Gastroesophageal sphincter (tissue), 4 donors: ENCODE measurements at regions not wholly inside any gene's neighbourhood (a gene's known extent, or its start where the extent isn't known, plus 50 kb on each side); places are given as distances from the start of the nearest gene placed in this dataset.
A peak's percentile ranks its signal among the peaks of the same experiment; 100 is the strongest.
"Not testable (repeated sequence)": the region's sequence is repeated elsewhere in the genome, so short reads cannot be mapped to it uniquely, and the experiment has no call there.

Experiments used
- ATAC-seq: fragments of 150-250 bp; one replicate; pipeline ENCODE4 v1.9.1; 2016; ENCODE audit warnings: mild to moderate bottlenecking, moderate library complexity
- H3K27ac ChIP-seq, 4 donors: fragments of 200-600 bp; sonication (generic) in 3 of 4; 1 replicate in 3 of 4; 2 replicates in 1 of 4; pipeline ENCODE4 v1.5.1; 2016 to 2019
- H3K27me3 ChIP-seq: fragments of 200-600 bp; sonication (generic); one replicate; pipeline ENCODE4 v1.5.1; 2019
- H3K36me3 ChIP-seq, 2 donors: fragments of 200-600 bp; sonication (generic); one replicate each; pipeline ENCODE4 v1.5.1; 2019; ENCODE audit warnings: control low read depth in 1 of 2
- H3K4me1 ChIP-seq, 3 donors: fragments of 200-600 bp; sonication (generic); 1 replicate in 2 of 3; 2 replicates in 1 of 3; pipeline ENCODE4 v1.5.1; 2016 to 2019; ENCODE audit warnings: control low read depth in 2 of 3
- H3K4me3 ChIP-seq, 2 donors: fragments of 200-600 bp; sonication (generic); one replicate each; pipeline ENCODE4 v1.5.1; 2019; ENCODE audit warnings: mild to moderate bottlenecking in 1 of 2, moderate library complexity in 1 of 2
- H3K9me3 ChIP-seq, 3 donors: fragments of 200-600 bp; sonication (generic); one replicate each; pipeline ENCODE4 v1.5.1; 2017 to 2019; ENCODE audit warnings: control low read depth in 2 of 3
- WGBS, 2 donors: methylation state at CpG; one replicate each; pipeline ENCODE4 v1.1.5; 2018; ENCODE audit warnings: low coverage in 1 of 2; 5-methylcytosine and 5-hydroxymethylcytosine counted together
- TF ChIP-seq, protein P1 (sequence below), 4 experiments: fragments of 200-600 bp in 2 of 4; fragments of 450-650 bp in 2 of 4; sonication (generic) in 1 of 4; IDR thresholded peaks; one replicate each; pipeline ENCODE4 v1.5.1; 2017 to 2019; ENCODE audit warnings: antibody characterized with exemption in 4 of 4, mild to moderate bottlenecking in 2 of 4, moderate library complexity in 2 of 4

GRCh38 chr1:206380791-206381610, 89.3 kb upstream of the IKBKE start:
- ATAC-seq: peak; percentile 80
- peak overlapping the region in 3 of 4 donors; percentile 24 to 60 (median 51) for H3K27ac ChIP-seq
- not testable (repeated sequence) for H3K4me1 ChIP-seq, H3K9me3 ChIP-seq, H3K36me3 ChIP-seq, H3K4me3 ChIP-seq, H3K27me3 ChIP-seq
- 60% methylated on average over 1 of the region's 7 CpGs; no CpG with 5 or more reads in 1 of the 2 donors for WGBS, 2 donors

DNA sequence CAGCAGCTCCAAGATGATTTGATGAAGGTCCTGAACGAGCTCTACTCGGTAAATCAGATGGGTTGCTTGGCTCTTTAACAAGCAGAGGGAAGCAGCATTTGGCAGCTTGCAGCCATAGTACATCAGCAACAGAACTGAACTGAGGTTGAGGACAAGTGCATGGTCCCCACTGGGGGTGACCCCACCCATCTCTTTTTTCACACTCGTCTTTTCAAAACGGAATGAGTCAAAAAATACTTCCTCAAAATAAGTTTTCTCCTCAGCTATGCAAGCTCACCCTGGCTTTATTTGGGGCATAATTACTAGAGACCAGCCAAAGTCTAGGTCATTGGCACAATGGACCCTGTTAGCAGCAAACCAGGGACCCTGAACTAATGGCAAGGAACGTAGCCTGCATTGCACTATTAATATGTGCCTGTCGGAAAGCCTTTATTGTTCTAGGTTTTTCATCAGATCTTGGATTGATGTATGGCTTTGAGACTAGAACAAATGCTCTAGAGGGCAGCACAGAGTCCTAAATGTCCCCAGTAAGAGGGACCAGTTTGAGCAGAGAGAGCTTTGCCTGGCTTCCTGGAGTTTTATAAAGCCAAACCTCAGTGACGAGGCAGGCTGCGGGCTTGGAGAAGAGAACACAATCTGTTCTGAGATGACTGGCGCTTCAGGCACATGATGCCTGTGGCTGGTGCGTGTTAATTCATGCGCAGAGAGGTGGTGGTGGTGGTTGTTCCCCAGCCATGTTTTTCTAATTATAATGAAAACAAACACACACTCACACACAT, 86.1 kb upstream of the IKBKE start:
- not testable (repeated sequence) for H3K9me3 ChIP-seq, H3K36me3 ChIP-seq, H3K27me3 ChIP-seq, H3K4me1 ChIP-seq, H3K4me3 ChIP-seq
- ATAC-seq: peak; percentile 36
- 67 to 80% methylated on average over 2 of the region's 11 CpGs for WGBS, 2 donors
- peak overlapping the region in 2 of 4 donors; percentile 10 to 32 for H3K27ac ChIP-seq
- TF ChIP-seq, protein P1, sequence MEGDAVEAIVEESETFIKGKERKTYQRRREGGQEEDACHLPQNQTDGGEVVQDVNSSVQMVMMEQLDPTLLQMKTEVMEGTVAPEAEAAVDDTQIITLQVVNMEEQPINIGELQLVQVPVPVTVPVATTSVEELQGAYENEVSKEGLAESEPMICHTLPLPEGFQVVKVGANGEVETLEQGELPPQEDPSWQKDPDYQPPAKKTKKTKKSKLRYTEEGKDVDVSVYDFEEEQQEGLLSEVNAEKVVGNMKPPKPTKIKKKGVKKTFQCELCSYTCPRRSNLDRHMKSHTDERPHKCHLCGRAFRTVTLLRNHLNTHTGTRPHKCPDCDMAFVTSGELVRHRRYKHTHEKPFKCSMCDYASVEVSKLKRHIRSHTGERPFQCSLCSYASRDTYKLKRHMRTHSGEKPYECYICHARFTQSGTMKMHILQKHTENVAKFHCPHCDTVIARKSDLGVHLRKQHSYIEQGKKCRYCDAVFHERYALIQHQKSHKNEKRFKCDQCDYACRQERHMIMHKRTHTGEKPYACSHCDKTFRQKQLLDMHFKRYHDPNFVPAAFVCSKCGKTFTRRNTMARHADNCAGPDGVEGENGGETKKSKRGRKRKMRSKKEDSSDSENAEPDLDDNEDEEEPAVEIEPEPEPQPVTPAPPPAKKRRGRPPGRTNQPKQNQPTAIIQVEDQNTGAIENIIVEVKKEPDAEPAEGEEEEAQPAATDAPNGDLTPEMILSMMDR (IDR thresholded peaks at IDR 0.05): peak in 1 of 4 experiments; percentile 27

DNA sequence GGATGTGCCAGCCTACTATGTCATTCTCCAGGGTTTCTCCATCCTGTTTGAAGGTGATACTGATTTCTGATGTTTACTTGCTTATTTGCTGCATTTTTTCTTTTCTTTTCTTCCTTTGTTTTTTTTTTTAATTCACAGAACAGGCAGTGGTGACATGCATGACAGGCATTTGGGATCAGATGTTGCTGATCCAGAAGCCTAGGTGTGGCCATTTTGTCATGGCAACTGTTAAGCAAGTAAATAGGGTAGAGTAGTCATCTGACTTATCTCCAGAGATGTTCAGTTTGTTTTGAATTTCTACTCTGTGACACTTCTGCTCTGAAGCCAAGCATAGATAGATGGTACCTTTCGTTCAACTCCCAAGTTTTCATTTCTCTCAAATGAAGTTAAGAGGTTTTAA, 85.4 kb upstream of the IKBKE start:
- not testable (repeated sequence) for H3K4me3 ChIP-seq, H3K27ac ChIP-seq, ATAC-seq, H3K27me3 ChIP-seq, H3K4me1 ChIP-seq, H3K36me3 ChIP-seq, H3K9me3 ChIP-seq
- 80 to 83% methylated on average over 1 of the region's 1 CpG for WGBS, 2 donors

- H3K4me3 ChIP-seq, H3K9me3 ChIP-seq, H3K27ac ChIP-seq, H3K36me3 ChIP-seq, H3K27me3 ChIP-seq, H3K4me1 ChIP-seq: not testable (repeated sequence)
- peak; percentile 29 for ATAC-seq
- no CpG with 5 or more reads among the region's 5 CpGs for WGBS, 2 donors
These were observed 82.6 kb upstream of the IKBKE start for GRCh38 chr1:206387631-206388030.

GRCh38 chr1:206391903-206392302, 78.4 kb upstream of the IKBKE start:
- 57% methylated on average over 1 of the region's 2 CpGs; no CpG with 5 or more reads in 1 of the 2 donors for WGBS, 2 donors
- not testable (repeated sequence) for H3K4me3 ChIP-seq, H3K4me1 ChIP-seq, H3K36me3 ChIP-seq, H3K27ac ChIP-seq, H3K27me3 ChIP-seq, H3K9me3 ChIP-seq, ATAC-seq

DNA sequence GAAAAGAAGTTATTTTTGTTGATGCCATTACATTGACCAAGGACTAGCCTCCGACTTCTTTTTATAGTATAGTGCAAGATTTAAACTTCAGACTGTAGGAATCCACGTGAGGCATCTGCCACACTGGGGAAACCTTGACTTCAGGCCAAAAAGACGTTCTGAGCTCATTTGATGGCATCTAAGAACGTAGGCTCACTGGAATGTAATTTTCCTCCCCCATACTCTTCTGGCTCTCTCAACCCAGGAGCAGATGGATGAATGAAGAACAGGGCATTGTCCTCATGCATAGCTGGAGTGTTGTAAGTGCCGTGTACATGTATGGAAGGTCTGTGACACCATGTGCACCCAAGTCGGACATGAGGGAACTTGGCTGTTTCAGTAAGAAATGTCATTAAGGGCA, 72.8 kb upstream of the IKBKE start:
- not testable (repeated sequence) for H3K27ac ChIP-seq, ATAC-seq, H3K36me3 ChIP-seq, H3K4me3 ChIP-seq, H3K4me1 ChIP-seq, H3K27me3 ChIP-seq, H3K9me3 ChIP-seq
- WGBS, 2 donors: 20 to 40% methylated on average over 2 of the region's 6 CpGs

GRCh38 chr1:206398261-206398660, 72.0 kb upstream of the IKBKE start:
- not testable (repeated sequence) for H3K4me3 ChIP-seq, ATAC-seq, H3K9me3 ChIP-seq, H3K27me3 ChIP-seq, H3K27ac ChIP-seq, H3K4me1 ChIP-seq, H3K36me3 ChIP-seq
- WGBS, 2 donors: no CpG with 5 or more reads among the region's 3 CpGs

DNA sequence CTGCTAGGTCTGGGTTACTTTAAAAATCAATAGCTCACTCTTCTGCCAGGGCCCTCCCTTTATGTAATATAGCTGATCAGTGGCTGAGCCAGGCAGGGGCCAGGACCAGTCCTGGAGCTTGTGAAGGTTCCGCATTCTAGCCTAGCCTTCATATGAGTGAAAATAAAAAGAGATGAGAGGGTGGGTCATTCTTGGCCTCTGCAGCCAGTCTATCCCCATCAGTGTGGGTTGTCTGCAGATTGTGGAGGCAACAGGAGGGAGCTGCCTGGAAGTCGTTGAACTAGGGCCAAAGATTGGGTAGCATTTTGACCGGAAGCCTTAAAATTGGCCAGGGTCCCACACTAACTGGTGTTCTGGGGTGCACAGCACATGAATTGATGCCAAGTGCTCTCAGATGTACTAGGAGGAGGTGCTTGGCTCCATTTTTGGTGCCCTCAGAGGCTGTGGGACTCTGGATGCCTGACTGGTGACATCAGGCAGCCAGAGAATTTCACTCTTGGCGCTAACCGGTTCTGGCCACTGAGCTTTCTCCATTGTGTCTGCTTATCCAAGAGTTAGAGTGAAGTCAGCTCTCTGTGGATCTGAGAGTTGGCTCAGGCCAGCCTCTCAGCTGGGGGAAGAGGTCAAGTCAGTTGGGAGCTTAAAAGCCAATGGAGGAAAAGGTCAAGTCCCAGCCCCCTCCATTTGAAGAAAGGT, 66.5 kb upstream of the IKBKE start:
- peak; percentile 85 for ATAC-seq
- no CpG with 5 or more reads among the region's 5 CpGs for WGBS, 2 donors
- not testable (repeated sequence) for H3K27me3 ChIP-seq, H3K4me1 ChIP-seq, H3K36me3 ChIP-seq, H3K9me3 ChIP-seq, H3K4me3 ChIP-seq
- H3K27ac ChIP-seq: peak overlapping the region in 2 of 4 donors; percentile 48 to 55

DNA sequence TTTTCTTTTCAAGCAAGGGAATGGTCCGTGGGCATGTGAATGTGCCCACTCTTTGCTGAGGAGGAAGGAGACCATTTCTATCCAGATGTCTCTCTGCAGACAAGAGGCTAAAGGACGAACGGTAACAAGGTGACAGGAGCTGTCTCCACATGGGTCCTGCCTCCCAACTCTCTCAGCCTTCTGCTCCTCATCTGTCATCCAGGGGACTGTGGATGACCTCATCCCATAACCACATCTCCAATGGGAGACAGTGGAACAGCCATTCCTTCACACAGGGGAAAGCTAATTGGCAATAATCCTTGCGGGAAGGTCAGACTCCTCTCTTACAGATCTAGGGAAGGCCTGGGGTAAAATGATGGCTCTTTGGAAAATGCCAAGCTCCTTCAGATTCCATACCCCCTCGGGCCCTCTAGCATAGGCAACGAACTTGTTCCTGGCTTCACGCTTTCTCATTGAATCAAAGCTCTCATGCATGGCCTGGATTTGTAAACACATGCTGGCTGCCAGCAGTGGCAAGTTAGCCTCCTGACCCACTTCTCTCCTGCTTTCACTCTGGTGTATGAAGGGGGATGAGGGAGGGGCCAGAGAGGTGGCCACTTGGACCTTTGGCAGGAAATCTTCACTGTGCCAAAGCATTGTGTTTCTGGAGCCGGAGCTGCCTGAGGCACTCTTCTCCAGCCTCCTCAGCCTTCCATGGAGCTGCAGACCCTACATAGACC, 65.8 kb upstream of the IKBKE start:
- H3K27ac ChIP-seq: peak overlapping the region in 1 of 4 donors; percentile 42
- not testable (repeated sequence) for ATAC-seq, H3K4me3 ChIP-seq, H3K36me3 ChIP-seq, H3K9me3 ChIP-seq, H3K27me3 ChIP-seq, H3K4me1 ChIP-seq
- WGBS, 2 donors: no CpG with 5 or more reads among the region's 8 CpGs

GRCh38 chr1:206405282-206405681, 65.0 kb upstream of the IKBKE start:
- no CpG with 5 or more reads among the region's 7 CpGs for WGBS, 2 donors
- not testable (repeated sequence) for H3K36me3 ChIP-seq, H3K9me3 ChIP-seq, H3K27me3 ChIP-seq, H3K27ac ChIP-seq, H3K4me1 ChIP-seq, H3K4me3 ChIP-seq
- peak; percentile 30 for ATAC-seq

- 81 to 82% methylated on average over 2 of the region's 6 CpGs for WGBS, 2 donors
- not testable (repeated sequence) for H3K9me3 ChIP-seq, H3K27me3 ChIP-seq, H3K4me1 ChIP-seq, H3K27ac ChIP-seq, H3K36me3 ChIP-seq, ATAC-seq, H3K4me3 ChIP-seq
These were observed 61.6 kb upstream of the IKBKE start for GRCh38 chr1:206408371-206409288.
